ENCODE measurements at regions not wholly inside any gene's neighbourhood (a gene's known extent, or its start where the extent isn't known, plus 50 kb on each side); places are given as distances from the start of the nearest gene placed in this dataset.
A peak's percentile ranks its signal among the peaks of the same experiment; 100 is the strongest.

GRCh38 chr2:131753640-131754561 lies 226.2 kb downstream of the CCDC74A start (continued):
- TF ChIP-seq ZNF407 (IDR thresholded peaks at IDR 0.05; ENCODE audit: low read depth) = no peak
- TF ChIP-seq ZBTB33 (CRISPR knock-in tag; IDR thresholded peaks at IDR 0.05) = peak; percentile 79; the same call in 1 of the 2 replicates
- TF ChIP-seq, protein P1, sequence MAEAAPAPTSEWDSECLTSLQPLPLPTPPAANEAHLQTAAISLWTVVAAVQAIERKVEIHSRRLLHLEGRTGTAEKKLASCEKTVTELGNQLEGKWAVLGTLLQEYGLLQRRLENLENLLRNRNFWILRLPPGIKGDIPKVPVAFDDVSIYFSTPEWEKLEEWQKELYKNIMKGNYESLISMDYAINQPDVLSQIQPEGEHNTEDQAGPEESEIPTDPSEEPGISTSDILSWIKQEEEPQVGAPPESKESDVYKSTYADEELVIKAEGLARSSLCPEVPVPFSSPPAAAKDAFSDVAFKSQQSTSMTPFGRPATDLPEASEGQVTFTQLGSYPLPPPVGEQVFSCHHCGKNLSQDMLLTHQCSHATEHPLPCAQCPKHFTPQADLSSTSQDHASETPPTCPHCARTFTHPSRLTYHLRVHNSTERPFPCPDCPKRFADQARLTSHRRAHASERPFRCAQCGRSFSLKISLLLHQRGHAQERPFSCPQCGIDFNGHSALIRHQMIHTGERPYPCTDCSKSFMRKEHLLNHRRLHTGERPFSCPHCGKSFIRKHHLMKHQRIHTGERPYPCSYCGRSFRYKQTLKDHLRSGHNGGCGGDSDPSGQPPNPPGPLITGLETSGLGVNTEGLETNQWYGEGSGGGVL (CRISPR knock-in tag; IDR thresholded peaks at IDR 0.05) = no peak

Measured in K562 (cell line).